ENCODE measurements at regions not wholly inside any gene's neighbourhood (a gene's known extent, or its start where the extent isn't known, plus 50 kb on each side); places are given as distances from the start of the nearest gene placed in this dataset.
"Not testable (repeated sequence)": the region's sequence is repeated elsewhere in the genome, so short reads cannot be mapped to it uniquely, and the experiment has no call there.

DNA sequence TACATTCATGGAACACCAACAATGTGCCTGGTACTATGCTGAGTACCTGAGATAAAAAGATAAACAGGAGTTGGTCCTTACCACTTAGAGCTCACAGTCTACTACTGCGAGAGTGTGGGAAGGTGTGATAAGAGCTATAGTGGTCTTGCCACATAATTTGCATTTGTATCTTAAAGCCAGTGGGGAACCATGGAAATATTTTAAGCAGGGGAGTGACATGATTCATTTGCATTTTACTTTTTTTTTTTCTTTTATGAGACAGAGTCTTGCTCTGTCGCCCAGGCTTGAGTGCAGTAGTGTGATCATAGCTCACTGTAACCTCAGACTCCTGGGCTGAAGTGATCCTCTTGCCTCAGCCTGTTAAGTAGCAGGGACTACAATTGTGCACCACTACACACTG lies 53.6 kb downstream of the SRGAP2 start:
- DNase-seq; H3K27ac Mint-ChIP-seq; H3K36me3 Mint-ChIP-seq; H3K27me3 Mint-ChIP-seq (ENCODE audit: low read depth in 3 of 3); H3K9me3 Mint-ChIP-seq; H3K4me1 Mint-ChIP-seq; H3K4me3 Mint-ChIP-seq: not testable (repeated sequence)

DNA sequence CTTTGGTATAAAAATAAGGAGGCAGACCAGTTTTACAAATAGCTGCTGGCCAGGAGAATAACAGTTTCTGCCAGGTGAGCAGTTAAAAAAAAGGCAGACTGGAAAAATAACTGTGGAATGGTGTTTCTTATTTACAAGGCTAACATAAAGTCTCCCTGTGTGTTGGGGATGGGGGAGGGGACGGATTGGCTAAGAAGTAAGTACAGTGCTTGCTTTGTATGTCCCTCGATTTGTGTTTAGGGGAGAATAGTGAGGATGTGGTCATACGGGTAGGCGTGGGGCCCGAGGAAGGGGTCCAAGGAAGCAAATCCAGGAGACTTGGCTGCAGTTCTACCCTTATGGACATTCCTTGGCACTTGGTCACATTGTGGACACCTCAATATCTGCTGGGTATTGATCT lies 58.1 kb downstream of the SRGAP2 start:
- not testable (repeated sequence) for H3K27ac Mint-ChIP-seq; H3K36me3 Mint-ChIP-seq; H3K4me1 Mint-ChIP-seq; H3K27me3 Mint-ChIP-seq (ENCODE audit: low read depth in 3 of 3); DNase-seq; H3K4me3 Mint-ChIP-seq; H3K9me3 Mint-ChIP-seq

DNA sequence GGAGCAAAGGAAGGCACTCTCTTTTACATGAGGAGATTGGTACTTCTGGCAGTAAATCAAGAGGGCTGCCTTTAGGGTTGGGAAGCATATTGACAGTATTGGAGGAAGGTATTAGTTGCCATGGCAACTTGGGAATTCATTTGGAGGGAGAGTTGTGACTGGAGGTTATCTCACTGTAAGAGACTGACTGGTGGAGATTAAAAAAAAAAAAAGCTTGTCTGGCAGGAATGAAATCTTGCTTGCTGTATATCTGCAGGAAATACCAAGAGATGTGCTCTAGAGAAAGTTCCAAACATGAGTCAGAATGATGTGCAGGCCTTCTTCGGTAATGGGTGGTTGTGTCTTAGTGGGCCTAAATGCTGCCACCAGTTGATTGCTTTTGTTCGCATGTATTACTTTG lies 59.1 kb downstream of the SRGAP2 start:
- H3K4me3 Mint-ChIP-seq; H3K27me3 Mint-ChIP-seq (ENCODE audit: low read depth in 3 of 3): not testable (repeated sequence)

DNA sequence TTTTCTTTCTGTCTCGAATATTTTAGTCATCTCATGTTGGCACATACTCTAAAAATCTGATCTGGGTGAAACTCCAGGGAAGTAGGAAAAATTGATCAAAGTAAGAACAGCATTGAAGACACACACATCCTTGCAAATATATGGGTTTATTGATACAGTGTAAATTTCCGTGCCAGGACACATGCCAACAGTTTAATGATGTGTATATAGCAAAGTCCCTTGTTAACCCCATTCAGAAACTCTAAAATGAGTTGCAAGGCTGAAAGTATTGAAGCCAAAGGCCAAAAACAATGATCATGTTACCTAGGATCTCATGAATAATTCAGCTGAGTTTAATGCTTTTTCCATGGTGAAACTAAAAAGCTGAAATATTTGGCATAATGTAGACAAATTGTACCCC lies 61.6 kb downstream of the SRGAP2 start:
- not testable (repeated sequence) for H3K27ac Mint-ChIP-seq; DNase-seq; H3K36me3 Mint-ChIP-seq; H3K4me3 Mint-ChIP-seq; H3K27me3 Mint-ChIP-seq (ENCODE audit: low read depth in 3 of 3); H3K9me3 Mint-ChIP-seq; H3K4me1 Mint-ChIP-seq

More for the DNA sequence above, 59.1 kb downstream of the SRGAP2 start:
- not testable (repeated sequence) for H3K36me3 Mint-ChIP-seq, H3K9me3 Mint-ChIP-seq, DNase-seq, H3K4me1 Mint-ChIP-seq, H3K27ac Mint-ChIP-seq

DNA sequence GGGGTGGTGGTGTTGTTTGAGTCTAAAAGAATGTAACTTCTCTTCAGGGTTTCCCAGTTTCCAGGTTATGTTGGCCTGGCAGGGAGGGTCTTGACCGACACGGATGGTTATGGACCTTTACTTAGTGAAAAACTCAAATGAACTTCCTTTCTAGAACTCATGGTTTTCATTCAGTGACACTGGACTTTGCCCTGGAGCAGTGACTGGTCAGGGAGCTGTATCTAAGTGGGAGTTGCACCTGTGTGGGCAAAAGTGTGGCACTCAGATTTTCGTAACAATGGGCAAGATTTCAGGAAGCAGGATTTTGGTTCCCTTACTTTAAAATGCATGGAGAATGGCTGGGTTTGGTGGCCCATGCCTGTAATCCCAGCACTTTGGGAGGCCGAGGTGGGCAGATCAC lies 67.8 kb downstream of the SRGAP2 start:
- not testable (repeated sequence) for H3K36me3 Mint-ChIP-seq; H3K27me3 Mint-ChIP-seq (ENCODE audit: low read depth in 3 of 3); H3K4me3 Mint-ChIP-seq

DNA sequence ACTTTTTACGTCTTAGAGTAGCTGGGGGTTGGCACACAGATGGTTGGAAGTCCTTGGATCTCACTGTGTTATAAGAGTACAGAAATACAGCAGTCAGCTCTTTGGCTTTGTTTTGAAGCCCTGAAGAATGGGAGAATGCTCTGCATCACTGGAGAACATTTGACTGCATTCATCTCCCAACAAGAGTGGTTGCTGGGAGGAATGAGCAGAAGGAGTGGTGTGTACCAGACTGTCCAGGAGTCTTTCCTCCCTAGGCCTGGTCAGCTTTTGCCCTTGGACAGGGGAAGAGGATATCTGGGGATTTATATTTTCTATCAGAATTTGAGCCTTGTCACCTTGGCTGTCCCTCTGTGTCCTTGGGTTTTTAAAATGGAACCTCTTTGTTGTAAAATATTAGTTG lies 69.8 kb downstream of the SRGAP2 start:
- H3K36me3 Mint-ChIP-seq; H3K4me1 Mint-ChIP-seq; H3K27me3 Mint-ChIP-seq (ENCODE audit: low read depth in 3 of 3); DNase-seq; H3K4me3 Mint-ChIP-seq; H3K9me3 Mint-ChIP-seq; H3K27ac Mint-ChIP-seq: not testable (repeated sequence)

More for the DNA sequence above, 67.8 kb downstream of the SRGAP2 start:
- not testable (repeated sequence) for H3K9me3 Mint-ChIP-seq, H3K27ac Mint-ChIP-seq, H3K4me1 Mint-ChIP-seq, DNase-seq

DNA sequence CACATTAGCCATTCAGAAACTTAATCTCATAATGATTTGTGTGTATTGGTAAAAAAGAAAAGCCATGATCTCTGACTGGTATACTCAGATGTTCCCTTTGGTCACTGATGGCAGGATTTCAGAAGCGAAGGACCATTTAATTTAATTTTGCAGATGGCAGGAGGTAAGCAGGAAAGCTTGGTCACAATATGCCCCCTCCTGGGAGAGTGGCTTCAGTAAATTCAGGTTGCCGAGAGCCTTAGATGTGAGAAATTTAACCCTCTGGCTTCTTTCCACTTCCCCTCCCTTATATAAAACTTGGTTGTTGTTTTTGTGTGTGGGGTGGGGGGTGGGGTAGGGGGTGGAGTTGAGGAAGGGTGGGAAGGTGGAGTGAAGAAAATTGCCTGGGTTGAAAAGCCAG lies 72.8 kb downstream of the SRGAP2 start:
- H3K9me3 Mint-ChIP-seq; H3K27ac Mint-ChIP-seq; H3K4me1 Mint-ChIP-seq; H3K4me3 Mint-ChIP-seq; DNase-seq; H3K27me3 Mint-ChIP-seq (ENCODE audit: low read depth in 3 of 3); H3K36me3 Mint-ChIP-seq: not testable (repeated sequence)

DNA sequence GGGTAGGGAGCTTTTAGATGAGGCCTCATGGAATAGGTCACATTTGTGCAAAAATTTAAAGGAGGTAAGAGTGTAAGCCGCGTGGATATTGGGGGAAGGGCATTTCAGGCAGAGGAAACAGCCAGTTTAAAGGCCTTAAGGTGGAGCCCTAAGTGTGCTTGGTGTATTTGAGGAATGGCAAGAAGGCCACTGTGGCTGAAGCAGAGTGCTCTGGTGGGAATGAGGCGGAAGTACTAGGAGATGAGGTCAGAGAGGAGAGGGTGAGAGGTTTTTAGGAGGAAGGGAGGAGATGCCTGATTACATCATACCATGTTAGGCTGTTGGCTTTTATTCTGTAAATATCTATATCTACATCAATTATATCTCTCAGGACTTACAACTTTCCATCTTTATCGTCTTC lies 75.3 kb downstream of the SRGAP2 start:
- not testable (repeated sequence) for DNase-seq; H3K4me1 Mint-ChIP-seq; H3K27me3 Mint-ChIP-seq (ENCODE audit: low read depth in 3 of 3); H3K9me3 Mint-ChIP-seq; H3K4me3 Mint-ChIP-seq; H3K36me3 Mint-ChIP-seq; H3K27ac Mint-ChIP-seq

DNA sequence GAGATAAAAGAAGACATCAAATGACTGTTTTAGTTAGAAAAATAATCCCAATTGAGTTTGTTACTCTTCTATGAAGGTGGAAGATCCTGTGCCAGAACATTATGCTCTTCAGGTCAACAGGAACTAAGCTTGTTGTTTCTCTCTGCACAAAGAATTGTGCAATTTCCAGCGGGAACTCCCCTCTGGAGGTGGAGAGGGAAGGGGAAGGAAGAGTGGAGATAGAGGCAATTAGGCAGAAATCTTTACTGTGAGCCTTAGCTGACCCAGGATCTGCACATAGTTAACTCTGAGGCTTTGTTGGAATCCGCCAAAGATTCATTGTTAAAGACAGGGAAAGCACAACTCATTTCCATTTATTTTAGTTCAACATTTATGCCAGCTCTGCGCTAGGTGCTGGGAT lies 77.3 kb downstream of the SRGAP2 start:
- H3K36me3 Mint-ChIP-seq; H3K9me3 Mint-ChIP-seq; H3K27ac Mint-ChIP-seq; H3K27me3 Mint-ChIP-seq (ENCODE audit: low read depth in 3 of 3); H3K4me1 Mint-ChIP-seq; DNase-seq; H3K4me3 Mint-ChIP-seq: not testable (repeated sequence)

DNA sequence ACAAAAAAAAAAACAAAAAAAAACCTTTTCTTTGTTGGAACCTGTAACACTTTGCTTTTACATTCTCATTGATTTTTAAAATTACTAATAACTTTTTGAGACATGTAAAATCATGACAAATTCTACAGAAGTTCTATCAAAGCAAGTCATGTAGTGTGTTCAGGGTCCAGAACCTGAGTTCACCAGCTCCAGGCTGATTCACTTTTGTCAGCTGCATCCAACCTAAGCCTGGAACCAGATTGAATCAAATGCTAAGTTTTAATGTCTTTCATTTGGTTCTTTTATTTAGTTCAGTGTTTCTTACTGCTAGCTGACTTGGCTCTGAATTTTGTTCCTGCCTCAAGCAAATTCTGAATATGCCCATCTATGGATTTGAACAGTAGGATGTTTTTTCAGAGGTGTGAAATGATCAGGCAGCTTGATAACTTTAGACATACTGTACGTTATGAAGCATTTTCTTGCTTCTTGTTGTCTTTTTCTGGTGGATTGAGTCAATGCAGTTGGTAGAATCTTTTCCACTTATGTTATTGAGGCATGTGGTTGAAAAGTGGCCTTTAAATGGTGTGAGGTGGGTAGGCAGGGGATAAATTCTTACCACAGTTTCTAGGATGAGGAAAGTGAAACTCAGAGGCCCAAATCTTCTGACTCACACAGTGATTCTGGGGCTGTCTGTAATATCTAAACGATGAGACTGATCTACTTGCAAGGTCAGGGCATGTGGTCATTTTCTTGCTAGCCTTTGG lies 78.7 kb downstream of the SRGAP2 start:
- H3K27ac Mint-ChIP-seq; H3K9me3 Mint-ChIP-seq; H3K36me3 Mint-ChIP-seq; DNase-seq; H3K4me3 Mint-ChIP-seq; H3K27me3 Mint-ChIP-seq (ENCODE audit: low read depth in 3 of 3): not testable (repeated sequence)
- H3K4me1 Mint-ChIP-seq: peaks cover 9 to 15% of the 10 kb centered on the region in 2 donors

DNA sequence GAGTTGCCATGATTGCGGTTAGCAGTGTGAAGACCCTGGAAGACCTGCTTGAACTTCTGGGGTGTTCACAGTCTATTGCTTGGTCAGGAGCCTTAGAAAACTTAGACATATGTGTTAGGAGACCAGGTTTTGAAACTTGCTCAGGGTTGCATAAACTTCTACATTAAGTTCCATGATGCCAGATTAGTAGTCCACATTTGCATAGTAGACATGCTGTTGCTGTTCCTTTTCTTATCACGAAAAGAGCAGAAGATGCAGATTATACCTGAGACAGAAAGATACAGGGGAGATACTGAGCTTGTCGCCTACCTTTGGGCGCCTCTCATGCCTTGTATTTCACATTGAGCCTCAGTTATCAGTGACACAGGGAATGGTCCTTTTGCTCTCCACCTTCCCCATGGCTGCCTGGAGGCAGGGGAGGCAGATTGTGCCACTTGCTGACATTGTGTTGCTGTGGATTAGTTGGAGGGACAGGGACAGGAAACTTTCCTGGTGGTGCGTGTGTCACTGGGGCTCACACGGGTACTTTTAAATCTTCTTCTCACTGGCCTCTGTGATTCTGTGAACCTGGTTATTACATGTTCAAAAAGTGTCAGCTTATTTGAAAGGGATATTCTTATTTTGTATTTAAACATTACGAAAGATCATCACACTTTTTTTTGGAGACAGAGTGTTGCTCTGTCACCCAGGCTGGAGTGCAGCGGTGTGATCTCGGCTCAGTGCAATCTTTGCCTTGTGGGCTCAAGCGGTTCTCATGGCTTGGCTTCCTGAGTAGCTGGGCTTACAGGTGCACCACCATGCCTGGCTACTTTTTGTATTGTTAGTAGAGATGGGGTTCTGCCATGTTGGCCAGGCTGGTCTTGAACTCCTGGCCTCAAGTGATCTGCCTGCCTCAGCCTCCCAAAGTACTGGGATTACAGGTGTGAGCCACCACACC lies 82.0 kb downstream of the SRGAP2 start:
- not testable (repeated sequence) for H3K9me3 Mint-ChIP-seq; H3K27me3 Mint-ChIP-seq (ENCODE audit: low read depth in 3 of 3); H3K36me3 Mint-ChIP-seq; DNase-seq; H3K27ac Mint-ChIP-seq; H3K4me3 Mint-ChIP-seq
- H3K4me1 Mint-ChIP-seq: peaks cover 13 to 24% of the 10 kb centered on the region in 2 donors

DNA sequence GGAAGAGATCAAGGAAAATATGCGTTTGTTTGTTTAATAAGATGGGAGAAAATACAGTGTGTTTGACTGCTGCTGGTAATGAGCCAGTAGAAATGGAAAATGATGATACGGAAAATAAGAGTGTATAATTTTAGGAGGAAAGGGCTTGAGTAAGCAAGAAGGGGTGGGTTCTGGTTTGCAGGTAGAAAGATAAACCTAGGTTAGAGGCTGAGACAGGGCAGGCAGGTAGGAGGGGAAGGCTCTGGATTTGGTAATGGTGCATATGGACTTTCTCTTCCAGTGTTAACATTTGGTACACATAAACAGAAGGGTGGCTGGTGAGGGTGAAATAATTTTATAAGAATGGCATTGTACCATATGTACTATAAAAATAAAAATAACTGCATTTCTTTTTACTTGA lies 84.4 kb downstream of the SRGAP2 start:
- Mint-ChIP-seq H3K4me3 (peak overlapping the region in 4 of 5 donors; percentile 77 to 84 (median 80)), H3K4me1 (peaks cover 13 to 23% of the 10 kb centered on the region in 2 donors), H3K27ac (peak overlapping the region in 4 of 6 donors; percentile 70 to 90 (median 78))
- not testable (repeated sequence) for H3K36me3 Mint-ChIP-seq; H3K27me3 Mint-ChIP-seq (ENCODE audit: low read depth in 3 of 3); DNase-seq; H3K9me3 Mint-ChIP-seq

DNA sequence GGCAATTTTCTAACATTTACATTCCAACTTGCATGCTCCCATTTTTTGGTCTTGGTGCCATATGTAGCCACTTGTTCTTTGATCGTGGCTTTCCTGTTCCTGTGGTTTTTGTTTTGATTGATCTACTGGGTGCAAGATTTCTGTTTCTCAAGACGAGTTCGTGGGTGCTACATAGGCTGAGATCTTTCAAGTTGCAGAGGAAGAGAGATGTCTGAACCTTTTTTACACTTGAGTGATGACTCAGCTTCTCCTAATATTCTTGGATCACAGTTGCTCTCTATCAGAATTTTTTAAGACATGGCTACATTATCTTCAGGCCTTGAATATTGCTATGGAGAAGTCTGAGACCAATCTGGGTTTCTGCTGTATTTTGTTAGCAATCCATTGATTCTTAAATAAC lies 85.1 kb downstream of the SRGAP2 start:
- H3K27me3 Mint-ChIP-seq (ENCODE audit: low read depth in 3 of 3); H3K36me3 Mint-ChIP-seq; H3K4me3 Mint-ChIP-seq; H3K27ac Mint-ChIP-seq; DNase-seq; H3K9me3 Mint-ChIP-seq: not testable (repeated sequence)
- peaks cover 11 to 18% of the 10 kb centered on the region in 2 donors for H3K4me1 Mint-ChIP-seq

DNA sequence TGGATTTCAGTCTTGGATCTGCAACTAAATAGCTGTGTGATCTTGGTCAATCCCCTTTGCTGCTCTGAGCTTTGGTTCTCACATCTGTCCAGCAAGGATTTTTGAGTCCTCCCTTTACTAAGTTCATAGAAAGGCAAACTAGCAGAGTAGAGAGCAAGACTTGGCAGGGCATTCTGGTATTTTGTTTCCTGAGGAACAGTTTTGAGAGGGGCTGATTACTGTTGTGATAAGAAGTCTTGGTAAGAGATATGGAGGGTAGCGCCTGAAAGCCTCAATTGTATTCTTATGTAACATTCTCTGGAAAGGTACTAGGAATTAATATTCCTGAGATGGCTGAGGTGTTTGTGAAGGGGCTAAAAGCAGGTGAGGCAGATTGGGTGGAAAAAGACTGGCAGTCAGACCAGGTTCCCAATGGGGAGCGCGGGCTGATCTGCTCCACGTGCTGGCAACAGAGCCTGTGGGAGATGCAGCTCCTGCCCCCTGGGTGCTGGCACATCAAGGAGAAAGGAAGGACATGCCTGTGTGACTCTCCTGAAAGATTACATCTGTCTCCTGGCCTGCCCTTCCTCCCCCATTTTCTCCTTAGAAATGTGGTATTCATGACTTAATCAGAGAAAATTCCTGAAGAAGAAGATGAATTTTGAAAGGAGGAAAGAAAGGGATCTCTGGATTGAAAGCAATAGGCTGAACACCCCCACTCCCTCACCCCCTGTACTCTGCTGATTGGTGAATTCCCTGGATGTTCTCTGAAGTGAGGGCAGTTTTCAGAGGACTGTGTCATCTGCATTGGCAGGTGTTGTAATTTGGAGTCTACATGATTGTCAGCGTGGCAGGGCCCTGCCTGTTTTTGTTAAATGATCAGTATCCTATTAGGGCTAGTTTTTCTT lies 94.0 kb downstream of the SRGAP2 start:
- not testable (repeated sequence) for H3K9me3 Mint-ChIP-seq; H3K4me3 Mint-ChIP-seq; H3K27ac Mint-ChIP-seq; H3K36me3 Mint-ChIP-seq; H3K27me3 Mint-ChIP-seq (ENCODE audit: low read depth in 3 of 3); DNase-seq; H3K4me1 Mint-ChIP-seq

Measured in immature natural killer cell (primary cell).